ENCODE measurements at regions not wholly inside any gene's neighbourhood (a gene's known extent, or its start where the extent isn't known, plus 50 kb on each side); places are given as distances from the start of the nearest gene placed in this dataset.

DNA sequence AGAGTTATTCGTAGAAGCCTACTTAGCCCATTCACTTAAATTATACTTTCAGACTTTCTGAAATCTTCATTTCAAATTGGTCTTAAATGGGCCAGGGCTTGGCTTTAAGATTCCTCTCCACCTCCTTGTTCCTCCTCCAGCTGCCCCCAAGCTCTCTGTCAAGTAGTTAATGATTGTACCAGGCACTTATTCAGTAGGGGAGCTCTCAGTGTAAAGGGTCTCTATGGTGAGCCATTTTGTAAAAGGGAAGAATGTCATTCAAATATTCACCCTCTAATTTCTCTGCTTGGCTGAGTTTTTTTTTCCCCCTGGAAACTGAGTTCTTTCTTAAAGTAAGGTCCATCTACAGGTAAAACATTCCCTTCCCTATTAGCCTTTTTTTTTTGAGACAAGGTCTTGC is 96.6 kb downstream of the SUDS3 start (continued):
- TF ChIP-seq, protein P1, sequence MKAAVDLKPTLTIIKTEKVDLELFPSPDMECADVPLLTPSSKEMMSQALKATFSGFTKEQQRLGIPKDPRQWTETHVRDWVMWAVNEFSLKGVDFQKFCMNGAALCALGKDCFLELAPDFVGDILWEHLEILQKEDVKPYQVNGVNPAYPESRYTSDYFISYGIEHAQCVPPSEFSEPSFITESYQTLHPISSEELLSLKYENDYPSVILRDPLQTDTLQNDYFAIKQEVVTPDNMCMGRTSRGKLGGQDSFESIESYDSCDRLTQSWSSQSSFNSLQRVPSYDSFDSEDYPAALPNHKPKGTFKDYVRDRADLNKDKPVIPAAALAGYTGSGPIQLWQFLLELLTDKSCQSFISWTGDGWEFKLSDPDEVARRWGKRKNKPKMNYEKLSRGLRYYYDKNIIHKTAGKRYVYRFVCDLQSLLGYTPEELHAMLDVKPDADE (IDR thresholded peaks at IDR 0.05), result no peak
- TF ChIP-seq ZNF114 (CRISPR knock-in tag; IDR thresholded peaks at IDR 0.05) (no peak), NANOG (IDR thresholded peaks at IDR 0.05; ENCODE audit: borderline replicate concordance) (no peak), EZH2phosphoT487 (IDR thresholded peaks at IDR 0.05; ENCODE audit: unreplicated experiment) (no peak), EZH2 (IDR thresholded peaks at IDR 0.05; ENCODE audit: low read depth, unreplicated experiment) (no peak), POLR2AphosphoS5 (IDR thresholded peaks at IDR 0.05; ENCODE audit: low read depth) (no peak)
- TF ChIP-seq, protein P2, sequence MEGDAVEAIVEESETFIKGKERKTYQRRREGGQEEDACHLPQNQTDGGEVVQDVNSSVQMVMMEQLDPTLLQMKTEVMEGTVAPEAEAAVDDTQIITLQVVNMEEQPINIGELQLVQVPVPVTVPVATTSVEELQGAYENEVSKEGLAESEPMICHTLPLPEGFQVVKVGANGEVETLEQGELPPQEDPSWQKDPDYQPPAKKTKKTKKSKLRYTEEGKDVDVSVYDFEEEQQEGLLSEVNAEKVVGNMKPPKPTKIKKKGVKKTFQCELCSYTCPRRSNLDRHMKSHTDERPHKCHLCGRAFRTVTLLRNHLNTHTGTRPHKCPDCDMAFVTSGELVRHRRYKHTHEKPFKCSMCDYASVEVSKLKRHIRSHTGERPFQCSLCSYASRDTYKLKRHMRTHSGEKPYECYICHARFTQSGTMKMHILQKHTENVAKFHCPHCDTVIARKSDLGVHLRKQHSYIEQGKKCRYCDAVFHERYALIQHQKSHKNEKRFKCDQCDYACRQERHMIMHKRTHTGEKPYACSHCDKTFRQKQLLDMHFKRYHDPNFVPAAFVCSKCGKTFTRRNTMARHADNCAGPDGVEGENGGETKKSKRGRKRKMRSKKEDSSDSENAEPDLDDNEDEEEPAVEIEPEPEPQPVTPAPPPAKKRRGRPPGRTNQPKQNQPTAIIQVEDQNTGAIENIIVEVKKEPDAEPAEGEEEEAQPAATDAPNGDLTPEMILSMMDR (conservative IDR thresholded peaks at IDR 0.05; ENCODE audit: low read depth in 2 of 2), result no peak

DNA sequence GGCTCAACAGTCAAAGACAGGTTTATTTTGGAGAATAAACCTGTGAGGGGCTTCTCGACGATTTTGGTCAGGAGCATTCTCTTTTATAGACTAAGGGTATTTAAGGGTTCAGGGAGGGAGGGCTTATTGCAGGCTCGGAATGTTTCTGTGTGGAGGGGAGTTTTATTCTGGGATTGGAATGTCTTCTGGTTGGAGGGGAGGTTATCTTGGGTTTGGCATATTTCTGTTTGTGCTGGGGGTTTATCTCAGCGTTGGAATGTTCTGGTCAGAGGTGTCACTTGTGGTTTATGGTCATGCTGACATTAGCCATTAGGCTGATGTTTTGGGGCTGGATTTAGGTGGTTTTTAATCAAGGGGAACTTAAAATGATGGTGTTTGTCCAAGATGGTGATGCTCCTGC is 103.9 kb downstream of the SUDS3 start:
- no peak overlapping the region for H3K27ac ChIP-seq (ENCODE audit: low read depth)
- H3K4me3 ChIP-seq, result no peak overlapping the region
- no peaks in the 10 kb centered on the region for H3K4me1 ChIP-seq (ENCODE audit: insufficient read depth)
- Mint-ChIP-seq H3K4me1 (no peaks in the 10 kb centered on the region), H3K27ac (no peak overlapping the region), H3K9me3 (peaks cover 3% of the 10 kb centered on the region; the same call in 2 of the 3 replicates), H3K36me3 (ENCODE audit: low read depth) (no peaks in the 10 kb centered on the region; the same call in 2 of the 3 replicates), H3K4me3 (no peak overlapping the region), H3K27me3 (ENCODE audit: insufficient read depth, low read depth, poor library complexity) (peaks cover 6% of the 10 kb centered on the region)
- no peaks in the 10 kb centered on the region for H3F3A ChIP-seq (replicated peaks; ENCODE audit: low read depth)
- peaks cover under 1% of the 10 kb centered on the region; the same call in 1 of the 2 replicates for H3K9me2 ChIP-seq (ENCODE audit: insufficient read depth)
- DNase-seq (ENCODE audit: low spot score) (no peak), ATAC-seq (no peak)
- H4K20me1 ChIP-seq (replicated peaks; ENCODE audit: insufficient read depth), result no peaks in the 10 kb centered on the region
- H3K4me2 ChIP-seq, result no peak overlapping the region
- H3K79me2 ChIP-seq (replicated peaks; ENCODE audit: insufficient read depth), result no peaks in the 10 kb centered on the region
- no peaks in the 10 kb centered on the region for H3K27me3 ChIP-seq (ENCODE audit: insufficient read depth)
- no peak overlapping the region for H2AFZ ChIP-seq
- no peaks in the 10 kb centered on the region; the same call in 1 of the 2 replicates for H3K36me3 ChIP-seq (ENCODE audit: insufficient read depth)
- TF ChIP-seq, protein P2 (conservative IDR thresholded peaks at IDR 0.05; ENCODE audit: low read depth in 2 of 2), result no peak
- no peak for TF ChIP-seq JUNB (IDR thresholded peaks at IDR 0.05; ENCODE audit: unreplicated experiment)
- TF ChIP-seq STAT1 (IDR thresholded peaks at IDR 0.05; ENCODE audit: unreplicated experiment), result no peak

DNA sequence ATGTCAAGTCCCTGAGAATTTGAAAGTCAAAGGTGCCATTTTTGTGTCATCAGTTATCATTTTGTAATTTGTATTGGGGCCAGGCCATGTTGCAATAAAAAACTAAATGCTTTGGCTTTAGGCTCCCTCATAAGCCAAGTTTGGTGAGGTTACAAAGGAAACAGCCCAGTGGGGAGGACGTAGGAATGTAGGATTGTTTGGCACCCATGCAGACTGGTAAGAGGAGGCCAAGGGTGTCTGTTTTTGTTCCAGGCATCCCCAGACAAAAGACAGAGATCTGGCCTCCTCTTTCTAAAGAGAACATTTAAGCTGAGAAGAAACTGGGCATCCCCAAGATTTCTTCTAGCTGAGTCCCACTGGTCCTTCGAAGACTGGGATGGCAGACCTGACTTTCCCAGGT is 111.7 kb downstream of the SUDS3 start:
- H3K4me1 ChIP-seq (ENCODE audit: insufficient read depth), result no peaks in the 10 kb centered on the region
- Mint-ChIP-seq H3K9me3 (peaks cover 28% of the 10 kb centered on the region), H3K27ac (no peak overlapping the region), H3K4me3 (no peak overlapping the region), H3K4me1 (0 out of 3 replicates have a peak, but pooled peaks cover 3% of the 10 kb centered on the region), H3K27me3 (ENCODE audit: insufficient read depth, low read depth, poor library complexity) (peaks cover 7% of the 10 kb centered on the region), H3K36me3 (ENCODE audit: low read depth) (peaks cover 27% of the 10 kb centered on the region)
- no peaks in the 10 kb centered on the region for H3K79me2 ChIP-seq (replicated peaks; ENCODE audit: insufficient read depth)
- no peak overlapping the region for H3K27ac ChIP-seq (ENCODE audit: low read depth)
- H3F3A ChIP-seq (replicated peaks; ENCODE audit: low read depth), result no peaks in the 10 kb centered on the region
- no peak for ATAC-seq
- H3K4me3 ChIP-seq, result no peak overlapping the region
- no peaks in the 10 kb centered on the region for H3K27me3 ChIP-seq (ENCODE audit: insufficient read depth)
- no peak overlapping the region for H2AFZ ChIP-seq
- 0 out of 2 replicates have a peak, but pooled peaks cover 4% of the 10 kb centered on the region for H3K9me2 ChIP-seq (ENCODE audit: insufficient read depth)
- no peaks in the 10 kb centered on the region for H4K20me1 ChIP-seq (replicated peaks; ENCODE audit: insufficient read depth)
- DNase-seq (ENCODE audit: low spot score), result no peak
- no peaks in the 10 kb centered on the region for H3K36me3 ChIP-seq (ENCODE audit: insufficient read depth)
- H3K4me2 ChIP-seq, result no peak overlapping the region
- no peak for TF ChIP-seq EZH2phosphoT487 (IDR thresholded peaks at IDR 0.05; ENCODE audit: unreplicated experiment)
- TF ChIP-seq, protein P1 (IDR thresholded peaks at IDR 0.05), result no peak
- TF ChIP-seq, protein P3, sequence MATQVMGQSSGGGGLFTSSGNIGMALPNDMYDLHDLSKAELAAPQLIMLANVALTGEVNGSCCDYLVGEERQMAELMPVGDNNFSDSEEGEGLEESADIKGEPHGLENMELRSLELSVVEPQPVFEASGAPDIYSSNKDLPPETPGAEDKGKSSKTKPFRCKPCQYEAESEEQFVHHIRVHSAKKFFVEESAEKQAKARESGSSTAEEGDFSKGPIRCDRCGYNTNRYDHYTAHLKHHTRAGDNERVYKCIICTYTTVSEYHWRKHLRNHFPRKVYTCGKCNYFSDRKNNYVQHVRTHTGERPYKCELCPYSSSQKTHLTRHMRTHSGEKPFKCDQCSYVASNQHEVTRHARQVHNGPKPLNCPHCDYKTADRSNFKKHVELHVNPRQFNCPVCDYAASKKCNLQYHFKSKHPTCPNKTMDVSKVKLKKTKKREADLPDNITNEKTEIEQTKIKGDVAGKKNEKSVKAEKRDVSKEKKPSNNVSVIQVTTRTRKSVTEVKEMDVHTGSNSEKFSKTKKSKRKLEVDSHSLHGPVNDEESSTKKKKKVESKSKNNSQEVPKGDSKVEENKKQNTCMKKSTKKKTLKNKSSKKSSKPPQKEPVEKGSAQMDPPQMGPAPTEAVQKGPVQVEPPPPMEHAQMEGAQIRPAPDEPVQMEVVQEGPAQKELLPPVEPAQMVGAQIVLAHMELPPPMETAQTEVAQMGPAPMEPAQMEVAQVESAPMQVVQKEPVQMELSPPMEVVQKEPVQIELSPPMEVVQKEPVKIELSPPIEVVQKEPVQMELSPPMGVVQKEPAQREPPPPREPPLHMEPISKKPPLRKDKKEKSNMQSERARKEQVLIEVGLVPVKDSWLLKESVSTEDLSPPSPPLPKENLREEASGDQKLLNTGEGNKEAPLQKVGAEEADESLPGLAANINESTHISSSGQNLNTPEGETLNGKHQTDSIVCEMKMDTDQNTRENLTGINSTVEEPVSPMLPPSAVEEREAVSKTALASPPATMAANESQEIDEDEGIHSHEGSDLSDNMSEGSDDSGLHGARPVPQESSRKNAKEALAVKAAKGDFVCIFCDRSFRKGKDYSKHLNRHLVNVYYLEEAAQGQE (IDR thresholded peaks at IDR 0.05; ENCODE audit: unreplicated experiment), result no peak
- TF ChIP-seq NANOG (IDR thresholded peaks at IDR 0.05; ENCODE audit: borderline replicate concordance), result no peak
- no peak for TF ChIP-seq CREB1 (CRISPR knock-in tag; IDR thresholded peaks at IDR 0.05; ENCODE audit: low read depth)

Data from GM23338 (cell line).